ENCODE measurements at regions not wholly inside any gene's neighbourhood (a gene's known extent, or its start where the extent isn't known, plus 50 kb on each side); places are given as distances from the start of the nearest gene placed in this dataset.

- no peak for DNase-seq (ENCODE audit: low spot score)
Observed at GRCh38 chr1:229762891-229763290, 136.8 kb downstream of the URB2 start.

- DNase-seq (ENCODE audit: low spot score), result no peak
Observed at GRCh38 chr1:229768232-229768631, 142.2 kb downstream of the URB2 start.

GRCh38 chr1:229769006-229769405, 143.0 kb downstream of the URB2 start:
- no peak for DNase-seq (ENCODE audit: low spot score)

- DNase-seq (ENCODE audit: low spot score), result no peak
Observed at GRCh38 chr1:229769809-229770208, 143.8 kb downstream of the URB2 start.

GRCh38 chr1:229778794-229779193, 152.7 kb downstream of the URB2 start:
- no peak for DNase-seq (ENCODE audit: low spot score)

GRCh38 chr1:229781453-229781852, 155.4 kb downstream of the URB2 start:
- DNase-seq (ENCODE audit: low spot score), result no peak

- DNase-seq (ENCODE audit: low spot score), result no peak
Observed at GRCh38 chr1:229782469-229782868, 156.4 kb downstream of the URB2 start.

GRCh38 chr1:229784834-229785233, 158.8 kb downstream of the URB2 start:
- DNase-seq (ENCODE audit: low spot score), result no peak

GRCh38 chr1:229786974-229787610, 161.0 kb downstream of the URB2 start:
- DNase-seq (ENCODE audit: low spot score), result no peak

GRCh38 chr1:229788004-229788403, 162.0 kb downstream of the URB2 start:
- no peak for DNase-seq (ENCODE audit: low spot score)

- DNase-seq (ENCODE audit: low spot score), result no peak
Observed at GRCh38 chr1:229792012-229792975, 166.2 kb downstream of the URB2 start.

GRCh38 chr1:229793488-229793887, 167.4 kb downstream of the URB2 start:
- no peak for DNase-seq (ENCODE audit: low spot score)

GRCh38 chr1:229798558-229798957, 172.5 kb downstream of the URB2 start:
- no peak for DNase-seq (ENCODE audit: low spot score)

GRCh38 chr1:229803626-229804217, 177.7 kb downstream of the URB2 start:
- DNase-seq (ENCODE audit: low spot score), result no peak

- DNase-seq (ENCODE audit: low spot score), result no peak
Observed at GRCh38 chr1:229808272-229808671, 182.2 kb downstream of the URB2 start.

- DNase-seq (ENCODE audit: low spot score), result no peak
Observed at GRCh38 chr1:229810140-229810539, 184.1 kb downstream of the URB2 start.

GRCh38 chr1:229810961-229811360, 184.9 kb downstream of the URB2 start:
- no peak for DNase-seq (ENCODE audit: low spot score)

- no peak for DNase-seq (ENCODE audit: low spot score)
Observed at GRCh38 chr1:229812148-229812547, 186.1 kb downstream of the URB2 start.

GRCh38 chr1:229812693-229813092, 186.6 kb downstream of the URB2 start:
- DNase-seq (ENCODE audit: low spot score), result no peak

- DNase-seq (ENCODE audit: low spot score), result no peak
Observed at GRCh38 chr1:229815076-229815475, 189.0 kb downstream of the URB2 start.

- DNase-seq (ENCODE audit: low spot score), result no peak
Observed at GRCh38 chr1:229815961-229816360, 189.9 kb downstream of the URB2 start.

- DNase-seq (ENCODE audit: low spot score), result no peak
Observed at GRCh38 chr1:229817936-229818335, 191.9 kb downstream of the URB2 start.

- DNase-seq (ENCODE audit: low spot score), result no peak
Observed at GRCh38 chr1:229819091-229819490, 193.0 kb downstream of the URB2 start.
